UCSD-AML1 (cell line): ENCODE measurements at regions not wholly inside any gene's neighbourhood (a gene's known extent, or its start where the extent isn't known, plus 50 kb on each side); places are given as distances from the start of the nearest gene placed in this dataset.

Experiments
- DNase-seq: peaks from one replicate; lab custom pipeline; 2025; ENCODE audit not compliant: unreplicated experiment; lab: John Stamatoyannopoulos, UW

- no peak for DNase-seq
These were observed 414.9 kb downstream of the PTPRU start for GRCh38 chr1:29651246-29651645.

- DNase-seq: no peak
These were observed 414.2 kb downstream of the PTPRU start for GRCh38 chr1:29650476-29650875.

- no peak for DNase-seq
These were observed 413.7 kb downstream of the PTPRU start for GRCh38 chr1:29650041-29650400.

GRCh38 chr1:29649189-29650040 lies 413.1 kb downstream of the PTPRU start:
- no peak for DNase-seq

GRCh38 chr1:29648798-29649188 lies 412.5 kb downstream of the PTPRU start:
- no peak for DNase-seq

- no peak for DNase-seq
These were observed 411.7 kb downstream of the PTPRU start for GRCh38 chr1:29648026-29648425.

GRCh38 chr1:29647581-29647980 lies 411.3 kb downstream of the PTPRU start:
- DNase-seq: no peak

- DNase-seq: no peak
These were observed 409.9 kb downstream of the PTPRU start for GRCh38 chr1:29646161-29646775.

GRCh38 chr1:29645586-29645985 lies 409.3 kb downstream of the PTPRU start:
- DNase-seq: no peak

GRCh38 chr1:29644812-29645211 lies 408.5 kb downstream of the PTPRU start:
- DNase-seq: no peak

- DNase-seq: no peak
These were observed 407.6 kb downstream of the PTPRU start for GRCh38 chr1:29643838-29644440.

- no peak for DNase-seq
These were observed 407.0 kb downstream of the PTPRU start for GRCh38 chr1:29643281-29643680.

GRCh38 chr1:29642519-29642918 lies 406.2 kb downstream of the PTPRU start:
- no peak for DNase-seq

- no peak for DNase-seq
These were observed 405.6 kb downstream of the PTPRU start for GRCh38 chr1:29641921-29642320.

GRCh38 chr1:29640428-29640785 lies 404.1 kb downstream of the PTPRU start:
- DNase-seq: no peak

- DNase-seq: no peak
These were observed 403.6 kb downstream of the PTPRU start for GRCh38 chr1:29639741-29640427.

GRCh38 chr1:29639156-29639736 lies 402.9 kb downstream of the PTPRU start:
- no peak for DNase-seq

- no peak for DNase-seq
These were observed 402.0 kb downstream of the PTPRU start for GRCh38 chr1:29638281-29638680.

- no peak for DNase-seq
These were observed 400.6 kb downstream of the PTPRU start for GRCh38 chr1:29636936-29637335.

GRCh38 chr1:29635501-29636263 lies 399.4 kb downstream of the PTPRU start:
- DNase-seq: no peak
